Caco-2 (cell line): ENCODE measurements at regions not wholly inside any gene's neighbourhood (a gene's known extent, or its start where the extent isn't known, plus 50 kb on each side); places are given as distances from the start of the nearest gene placed in this dataset.

Source experiments
- BruUV-seq: library from RNA; stranded (reverse); fragments of 400-500 nt; replicated peaks from 2 replicates; lab custom pipeline; 2021; lab: Mats Ljungman, UMichigan
- CTCF ChIA-PET: fragments of 300-600 bp; sonication (Branson Sonifier 250); formaldehyde crosslinking; loops from one replicate; lab custom pipeline; 2022; ENCODE audit warnings: antibody characterized with exemption; lab: Charles Lee
- POLR2A ChIA-PET: fragments of 300-600 bp; sonication (Branson Sonifier 250); formaldehyde crosslinking; loops from one replicate; lab custom pipeline; 2022; ENCODE audit warnings: antibody characterized with exemption; lab: Charles Lee
- DNase-seq, 2 experiments: peaks; one replicate each; pipeline versions ENCODE4 v3.0.0 to v3.0.0-alpha.2; 2020 to 2022
- H3K27me3 ChIP-seq: replicated peaks from 2 replicates; pipeline ENCODE4 v1.6.0; 2011; ENCODE audit warnings: low read length; ENCODE audit not compliant: control insufficient read depth, insufficient read depth
- H3K36me3 ChIP-seq: 2 replicates; pipeline ENCODE4 v1.5.1; 2011; ENCODE audit warnings: low read length; ENCODE audit not compliant: control insufficient read depth, insufficient read depth
- H3K4me1 ChIP-seq: fragments of 250-450 bp; sonication (Bioruptor Pico); 2 replicates; pipeline ENCODE4 v1.5.1; 2020; ENCODE audit warnings: mild to moderate bottlenecking
- H3K4me3 ChIP-seq: 2 replicates; pipeline ENCODE4 v1.5.1; 2011; ENCODE audit warnings: low read depth, mild to moderate bottlenecking, control low read depth, low read length
- H3K9me3 ChIP-seq: fragments of 250-450 bp; sonication (Bioruptor Pico); 2 replicates; pipeline ENCODE4 v1.5.1; 2020; ENCODE audit warnings: mild to moderate bottlenecking, moderate library complexity
- H3K27ac Mint-ChIP-seq: one replicate; pipeline ENCODE4 v1.8.0; 2022; ENCODE audit warnings: mixed read lengths; ENCODE audit not compliant: unreplicated experiment
- H3K27me3 Mint-ChIP-seq: one replicate; pipeline ENCODE4 v1.8.0; 2022; ENCODE audit warnings: mixed read lengths; ENCODE audit not compliant: insufficient read depth, unreplicated experiment
- H3K36me3 Mint-ChIP-seq: one replicate; pipeline ENCODE4 v1.8.0; 2022; ENCODE audit warnings: mild to moderate bottlenecking, mixed read lengths; ENCODE audit not compliant: insufficient read depth, unreplicated experiment
- H3K4me1 Mint-ChIP-seq: one replicate; pipeline ENCODE4 v1.8.0; 2022; ENCODE audit warnings: low read depth, mixed read lengths; ENCODE audit not compliant: unreplicated experiment
- H3K4me3 Mint-ChIP-seq: one replicate; pipeline ENCODE4 v1.8.0; 2022; ENCODE audit warnings: mild to moderate bottlenecking, moderate library complexity, mixed read lengths; ENCODE audit not compliant: unreplicated experiment
- H3K9me3 Mint-ChIP-seq: one replicate; pipeline ENCODE4 v1.8.0; 2022; ENCODE audit warnings: mixed read lengths; ENCODE audit not compliant: unreplicated experiment
- intact Hi-C: fragments of 100-400 bp; cut with micrococcal nuclease; formaldehyde crosslinking; loops from one replicate; pipeline ENCODE4 v1.10.0; 2022; ENCODE audit not compliant: unreplicated experiment
- TF ChIP-seq, protein P1 (sequence below), 2 experiments: fragments of 200-600 bp in 1 of 2; IDR thresholded peaks; 1 replicate in 1 of 2; 2 replicates in 1 of 2; pipeline versions ENCODE4 v1.5.1 to v1.8.0; 2011 to 2022; ENCODE audit warnings: antibody characterized with exemption in 1 of 2, control low read depth in 1 of 2, inconsistent platforms in 1 of 2, low read depth in 1 of 2, low read length in 1 of 2, mild to moderate bottlenecking in 1 of 2, moderate library complexity in 1 of 2; ENCODE audit not compliant: insufficient read depth in 1 of 2, severe bottlenecking in 1 of 2, unreplicated experiment in 1 of 2

DNA sequence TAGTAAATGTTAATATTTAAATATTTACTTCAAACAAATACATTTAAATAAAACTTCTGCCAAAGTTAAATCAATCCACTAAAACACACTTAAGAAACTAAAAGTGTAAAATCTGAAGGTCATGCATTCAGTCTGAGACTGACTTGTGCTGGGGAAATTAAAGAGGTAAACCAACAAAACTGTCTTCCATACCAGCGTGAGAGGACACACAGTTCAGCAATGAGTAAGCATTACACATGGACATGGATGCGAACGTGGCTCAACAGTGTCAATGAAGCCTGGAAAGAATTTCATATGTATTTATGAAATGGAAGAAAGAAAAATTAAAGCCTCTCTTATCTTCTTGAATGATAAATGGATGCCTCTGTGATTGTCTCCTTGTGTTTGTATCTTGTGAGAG lies 1052.3 kb downstream of the AACS start:
- TF ChIP-seq, protein P1, sequence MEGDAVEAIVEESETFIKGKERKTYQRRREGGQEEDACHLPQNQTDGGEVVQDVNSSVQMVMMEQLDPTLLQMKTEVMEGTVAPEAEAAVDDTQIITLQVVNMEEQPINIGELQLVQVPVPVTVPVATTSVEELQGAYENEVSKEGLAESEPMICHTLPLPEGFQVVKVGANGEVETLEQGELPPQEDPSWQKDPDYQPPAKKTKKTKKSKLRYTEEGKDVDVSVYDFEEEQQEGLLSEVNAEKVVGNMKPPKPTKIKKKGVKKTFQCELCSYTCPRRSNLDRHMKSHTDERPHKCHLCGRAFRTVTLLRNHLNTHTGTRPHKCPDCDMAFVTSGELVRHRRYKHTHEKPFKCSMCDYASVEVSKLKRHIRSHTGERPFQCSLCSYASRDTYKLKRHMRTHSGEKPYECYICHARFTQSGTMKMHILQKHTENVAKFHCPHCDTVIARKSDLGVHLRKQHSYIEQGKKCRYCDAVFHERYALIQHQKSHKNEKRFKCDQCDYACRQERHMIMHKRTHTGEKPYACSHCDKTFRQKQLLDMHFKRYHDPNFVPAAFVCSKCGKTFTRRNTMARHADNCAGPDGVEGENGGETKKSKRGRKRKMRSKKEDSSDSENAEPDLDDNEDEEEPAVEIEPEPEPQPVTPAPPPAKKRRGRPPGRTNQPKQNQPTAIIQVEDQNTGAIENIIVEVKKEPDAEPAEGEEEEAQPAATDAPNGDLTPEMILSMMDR (IDR thresholded peaks at IDR 0.05; ENCODE audit: insufficient read depth in 1 of 2, low read depth in 1 of 2, low read length in 1 of 2, severe bottlenecking in 1 of 2, unreplicated experiment in 1 of 2): no peak
- CTCF ChIA-PET: no interaction called here
- BruUV-seq: no TSS peak
- no peaks in the 10 kb centered on the region for H3K36me3 ChIP-seq
- Mint-ChIP-seq H3K27me3 (peaks cover 4% of the 10 kb centered on the region), H3K36me3 (no peaks in the 10 kb centered on the region), H3K27ac (no peak overlapping the region), H3K4me1 (no peaks in the 10 kb centered on the region), H3K9me3 (peaks cover 9% of the 10 kb centered on the region), H3K4me3 (no peak overlapping the region)
- H3K4me3 ChIP-seq: no peak overlapping the region
- no peaks in the 10 kb centered on the region for H3K9me3 ChIP-seq
- DNase-seq: no peak
- H3K4me1 ChIP-seq: no peaks in the 10 kb centered on the region
- POLR2A ChIA-PET: no interaction called here
- intact Hi-C loops: no loop called here
- no peaks in the 10 kb centered on the region for H3K27me3 ChIP-seq

DNA sequence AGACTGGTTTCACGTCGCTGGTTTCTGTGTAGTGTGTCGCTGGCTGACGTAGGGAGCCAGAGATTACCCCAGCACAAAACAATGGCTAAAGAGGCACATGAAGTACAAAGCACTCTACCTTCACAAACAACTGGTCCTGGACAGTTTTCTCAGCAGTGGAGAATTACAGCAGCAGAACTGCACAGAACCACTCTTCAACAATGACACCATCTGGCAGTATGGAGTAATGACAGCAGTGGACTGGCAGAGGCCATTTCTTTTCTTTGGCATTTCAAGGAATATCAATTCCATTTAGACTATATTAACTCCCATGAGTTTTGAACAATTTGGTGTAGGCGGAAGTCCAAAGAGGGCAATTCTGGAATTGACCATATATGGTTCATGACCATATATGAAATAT lies 1074.1 kb downstream of the AACS start:
- no peaks in the 10 kb centered on the region for H3K4me1 Mint-ChIP-seq
- H3K27ac Mint-ChIP-seq: no peak overlapping the region
- CTCF ChIA-PET: no interaction called here
- Histone ChIP-seq H3K27me3 (no peaks in the 10 kb centered on the region), H3K36me3 (no peaks in the 10 kb centered on the region), H3K9me3 (no peaks in the 10 kb centered on the region), H3K4me1 (no peaks in the 10 kb centered on the region), H3K4me3 (no peak overlapping the region)
- no peak for DNase-seq
- POLR2A ChIA-PET: no interaction called here
- H3K9me3 Mint-ChIP-seq: peaks cover 60% of the 10 kb centered on the region
- no TSS peak for BruUV-seq
- peaks cover 3% of the 10 kb centered on the region for H3K27me3 Mint-ChIP-seq
- intact Hi-C loops: no loop called here
- TF ChIP-seq, protein P1 (IDR thresholded peaks at IDR 0.05; ENCODE audit: insufficient read depth in 1 of 2, low read depth in 1 of 2, low read length in 1 of 2, severe bottlenecking in 1 of 2, unreplicated experiment in 1 of 2): no peak
- no peak overlapping the region for H3K4me3 Mint-ChIP-seq
- H3K36me3 Mint-ChIP-seq: no peaks in the 10 kb centered on the region

DNA sequence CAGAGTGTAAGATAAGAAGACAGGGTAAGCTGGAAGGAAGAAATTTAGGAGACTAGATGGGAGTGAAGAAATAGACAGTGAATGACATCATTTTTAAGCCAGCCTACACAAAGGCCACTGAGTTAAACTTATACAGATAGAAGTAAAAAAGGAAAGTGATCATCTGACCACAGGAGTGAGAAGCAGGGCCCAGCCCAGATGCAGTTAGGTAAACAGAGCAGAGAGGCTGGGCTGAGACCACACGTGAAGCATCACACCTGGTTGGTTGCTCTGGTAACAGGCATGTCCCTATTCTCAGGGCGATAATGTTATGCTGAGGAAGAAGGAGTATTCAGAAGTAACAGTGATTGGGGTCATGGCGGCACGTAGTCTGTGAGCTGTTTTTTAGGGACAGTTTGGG lies 1079.4 kb downstream of the AACS start:
- Mint-ChIP-seq H3K4me1 (no peaks in the 10 kb centered on the region), H3K27ac (no peak overlapping the region), H3K4me3 (no peak overlapping the region), H3K27me3 (peaks cover 3% of the 10 kb centered on the region), H3K9me3 (peaks cover 14% of the 10 kb centered on the region), H3K36me3 (no peaks in the 10 kb centered on the region)
- POLR2A ChIA-PET: no interaction called here
- H3K4me3 ChIP-seq: no peak overlapping the region
- H3K36me3 ChIP-seq: no peaks in the 10 kb centered on the region
- no TSS peak for BruUV-seq
- no peaks in the 10 kb centered on the region for H3K4me1 ChIP-seq
- TF ChIP-seq, protein P1 (IDR thresholded peaks at IDR 0.05; ENCODE audit: insufficient read depth in 1 of 2, low read depth in 1 of 2, low read length in 1 of 2, severe bottlenecking in 1 of 2, unreplicated experiment in 1 of 2): no peak
- no peaks in the 10 kb centered on the region for H3K9me3 ChIP-seq
- DNase-seq: no peak
- H3K27me3 ChIP-seq: no peaks in the 10 kb centered on the region
- intact Hi-C loops: no loop called here
- CTCF ChIA-PET: no interaction called here
